ENCODE measurements at regions not wholly inside any gene's neighbourhood (a gene's known extent, or its start where the extent isn't known, plus 50 kb on each side); places are given as distances from the start of the nearest gene placed in this dataset.

GRCh38 chr5:117769877-117770276 lies 1195.3 kb upstream of the SEMA6A start:
- Histone ChIP-seq H3K79me2 (replicated peaks; ENCODE audit: insufficient read depth, low read length) (no peaks in the 10 kb centered on the region), H3K27me3 (ENCODE audit: insufficient read depth, low read depth, low read length) (no peaks in the 10 kb centered on the region), H3F3A (ENCODE audit: insufficient read depth, low read length, poor library complexity, severe bottlenecking) (no peaks in the 10 kb centered on the region), H3K9me3 (ENCODE audit: low read length) (no peaks in the 10 kb centered on the region), H3K36me3 (ENCODE audit: insufficient read depth, low read length) (no peaks in the 10 kb centered on the region), H3K4me3 (ENCODE audit: low read length) (no peak overlapping the region), H3K4me2 (ENCODE audit: low read length) (no peak overlapping the region), H4K20me1 (ENCODE audit: insufficient read depth) (no peaks in the 10 kb centered on the region), H3K9me2 (ENCODE audit: insufficient read depth, low read length) (no peaks in the 10 kb centered on the region), H2AFZ (ENCODE audit: low read depth, low read length) (no peak overlapping the region), H3K9ac (ENCODE audit: low read length) (no peak overlapping the region), H3K27ac (ENCODE audit: low read length) (no peak overlapping the region)
- TF ChIP-seq POLR2AphosphoS5 (IDR thresholded peaks at IDR 0.05) (no peak), EZH2 (IDR thresholded peaks at IDR 0.05; ENCODE audit: borderline replicate concordance, insufficient read depth, low read length, poor library complexity, severe bottlenecking) (no peak), TAF1 (IDR thresholded peaks at IDR 0.05; ENCODE audit: low read depth) (no peak), MXI1 (conservative IDR thresholded peaks at IDR 0.05; ENCODE audit: poor library complexity, severe bottlenecking) (no peak), SMC3 (conservative IDR thresholded peaks at IDR 0.05; ENCODE audit: poor library complexity) (no peak), RAD21 (conservative IDR thresholded peaks at IDR 0.05) (no peak), EP300 (conservative IDR thresholded peaks at IDR 0.05; ENCODE audit: poor library complexity, severe bottlenecking) (no peak)
- TF ChIP-seq, protein P1, sequence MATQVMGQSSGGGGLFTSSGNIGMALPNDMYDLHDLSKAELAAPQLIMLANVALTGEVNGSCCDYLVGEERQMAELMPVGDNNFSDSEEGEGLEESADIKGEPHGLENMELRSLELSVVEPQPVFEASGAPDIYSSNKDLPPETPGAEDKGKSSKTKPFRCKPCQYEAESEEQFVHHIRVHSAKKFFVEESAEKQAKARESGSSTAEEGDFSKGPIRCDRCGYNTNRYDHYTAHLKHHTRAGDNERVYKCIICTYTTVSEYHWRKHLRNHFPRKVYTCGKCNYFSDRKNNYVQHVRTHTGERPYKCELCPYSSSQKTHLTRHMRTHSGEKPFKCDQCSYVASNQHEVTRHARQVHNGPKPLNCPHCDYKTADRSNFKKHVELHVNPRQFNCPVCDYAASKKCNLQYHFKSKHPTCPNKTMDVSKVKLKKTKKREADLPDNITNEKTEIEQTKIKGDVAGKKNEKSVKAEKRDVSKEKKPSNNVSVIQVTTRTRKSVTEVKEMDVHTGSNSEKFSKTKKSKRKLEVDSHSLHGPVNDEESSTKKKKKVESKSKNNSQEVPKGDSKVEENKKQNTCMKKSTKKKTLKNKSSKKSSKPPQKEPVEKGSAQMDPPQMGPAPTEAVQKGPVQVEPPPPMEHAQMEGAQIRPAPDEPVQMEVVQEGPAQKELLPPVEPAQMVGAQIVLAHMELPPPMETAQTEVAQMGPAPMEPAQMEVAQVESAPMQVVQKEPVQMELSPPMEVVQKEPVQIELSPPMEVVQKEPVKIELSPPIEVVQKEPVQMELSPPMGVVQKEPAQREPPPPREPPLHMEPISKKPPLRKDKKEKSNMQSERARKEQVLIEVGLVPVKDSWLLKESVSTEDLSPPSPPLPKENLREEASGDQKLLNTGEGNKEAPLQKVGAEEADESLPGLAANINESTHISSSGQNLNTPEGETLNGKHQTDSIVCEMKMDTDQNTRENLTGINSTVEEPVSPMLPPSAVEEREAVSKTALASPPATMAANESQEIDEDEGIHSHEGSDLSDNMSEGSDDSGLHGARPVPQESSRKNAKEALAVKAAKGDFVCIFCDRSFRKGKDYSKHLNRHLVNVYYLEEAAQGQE (IDR thresholded peaks at IDR 0.05; ENCODE audit: borderline replicate concordance), result no peak
- TF ChIP-seq, protein P2, sequence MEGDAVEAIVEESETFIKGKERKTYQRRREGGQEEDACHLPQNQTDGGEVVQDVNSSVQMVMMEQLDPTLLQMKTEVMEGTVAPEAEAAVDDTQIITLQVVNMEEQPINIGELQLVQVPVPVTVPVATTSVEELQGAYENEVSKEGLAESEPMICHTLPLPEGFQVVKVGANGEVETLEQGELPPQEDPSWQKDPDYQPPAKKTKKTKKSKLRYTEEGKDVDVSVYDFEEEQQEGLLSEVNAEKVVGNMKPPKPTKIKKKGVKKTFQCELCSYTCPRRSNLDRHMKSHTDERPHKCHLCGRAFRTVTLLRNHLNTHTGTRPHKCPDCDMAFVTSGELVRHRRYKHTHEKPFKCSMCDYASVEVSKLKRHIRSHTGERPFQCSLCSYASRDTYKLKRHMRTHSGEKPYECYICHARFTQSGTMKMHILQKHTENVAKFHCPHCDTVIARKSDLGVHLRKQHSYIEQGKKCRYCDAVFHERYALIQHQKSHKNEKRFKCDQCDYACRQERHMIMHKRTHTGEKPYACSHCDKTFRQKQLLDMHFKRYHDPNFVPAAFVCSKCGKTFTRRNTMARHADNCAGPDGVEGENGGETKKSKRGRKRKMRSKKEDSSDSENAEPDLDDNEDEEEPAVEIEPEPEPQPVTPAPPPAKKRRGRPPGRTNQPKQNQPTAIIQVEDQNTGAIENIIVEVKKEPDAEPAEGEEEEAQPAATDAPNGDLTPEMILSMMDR (IDR thresholded peaks at IDR 0.05; ENCODE audit: poor library complexity, severe bottlenecking), result no peak

DNA sequence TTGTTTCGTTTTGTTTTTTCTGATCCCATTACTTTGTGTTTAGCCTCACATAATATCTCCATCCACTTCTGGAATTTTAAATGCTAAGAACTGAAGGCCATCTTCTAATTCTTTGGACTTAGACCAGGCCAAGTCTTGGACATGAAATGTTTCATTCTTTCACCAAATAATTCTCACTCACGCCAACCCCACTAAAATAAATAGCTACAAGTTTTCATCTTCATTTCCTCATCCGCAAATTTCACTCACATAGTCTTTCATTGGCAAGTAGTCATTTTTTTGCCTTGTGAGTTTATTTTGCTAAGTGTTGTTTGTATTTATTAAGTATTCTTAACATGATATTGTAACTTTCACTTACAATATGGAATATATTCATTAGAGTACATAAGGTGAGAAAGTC lies 1188.6 kb upstream of the SEMA6A start:
- TF ChIP-seq, protein P2 (IDR thresholded peaks at IDR 0.05; ENCODE audit: poor library complexity, severe bottlenecking), result no peak
- no peak for TF ChIP-seq EP300 (conservative IDR thresholded peaks at IDR 0.05; ENCODE audit: poor library complexity, severe bottlenecking)
- TF ChIP-seq TAF1 (IDR thresholded peaks at IDR 0.05; ENCODE audit: low read depth), result no peak
- TF ChIP-seq, protein P1 (IDR thresholded peaks at IDR 0.05; ENCODE audit: borderline replicate concordance), result no peak
- no peak for TF ChIP-seq POLR2AphosphoS5 (IDR thresholded peaks at IDR 0.05)
- TF ChIP-seq RAD21 (conservative IDR thresholded peaks at IDR 0.05), result no peak
- TF ChIP-seq EZH2 (IDR thresholded peaks at IDR 0.05; ENCODE audit: borderline replicate concordance, insufficient read depth, low read length, poor library complexity, severe bottlenecking), result no peak
- TF ChIP-seq MXI1 (conservative IDR thresholded peaks at IDR 0.05; ENCODE audit: poor library complexity, severe bottlenecking), result no peak
- no peak for TF ChIP-seq SMC3 (conservative IDR thresholded peaks at IDR 0.05; ENCODE audit: poor library complexity)
- Histone ChIP-seq H2AFZ (ENCODE audit: low read depth, low read length) (no peak overlapping the region), H3K4me3 (ENCODE audit: low read length) (no peak overlapping the region), H3K4me2 (ENCODE audit: low read length) (no peak overlapping the region), H3K9ac (ENCODE audit: low read length) (no peak overlapping the region), H3F3A (ENCODE audit: insufficient read depth, low read length, poor library complexity, severe bottlenecking) (no peaks in the 10 kb centered on the region), H3K79me2 (replicated peaks; ENCODE audit: insufficient read depth, low read length) (no peaks in the 10 kb centered on the region), H3K36me3 (ENCODE audit: insufficient read depth, low read length) (no peaks in the 10 kb centered on the region), H3K9me2 (ENCODE audit: insufficient read depth, low read length) (no peaks in the 10 kb centered on the region), H4K20me1 (ENCODE audit: insufficient read depth) (no peaks in the 10 kb centered on the region), H3K27ac (ENCODE audit: low read length) (no peak overlapping the region), H3K9me3 (ENCODE audit: low read length) (no peaks in the 10 kb centered on the region), H3K27me3 (ENCODE audit: insufficient read depth, low read depth, low read length) (no peaks in the 10 kb centered on the region)
